Hippocampal formation (tissue), 2 donors: ENCODE measurements at regions not wholly inside any gene's neighbourhood (a gene's known extent, or its start where the extent isn't known, plus 50 kb on each side); places are given as distances from the start of the nearest gene placed in this dataset.
"Not testable (repeated sequence)": the region's sequence is repeated elsewhere in the genome, so short reads cannot be mapped to it uniquely, and the experiment has no call there.

Experiments
- DNase-seq, 2 donors: peaks; one replicate each; lab custom pipeline; 2025; lab: John Stamatoyannopoulos, UW

DNA sequence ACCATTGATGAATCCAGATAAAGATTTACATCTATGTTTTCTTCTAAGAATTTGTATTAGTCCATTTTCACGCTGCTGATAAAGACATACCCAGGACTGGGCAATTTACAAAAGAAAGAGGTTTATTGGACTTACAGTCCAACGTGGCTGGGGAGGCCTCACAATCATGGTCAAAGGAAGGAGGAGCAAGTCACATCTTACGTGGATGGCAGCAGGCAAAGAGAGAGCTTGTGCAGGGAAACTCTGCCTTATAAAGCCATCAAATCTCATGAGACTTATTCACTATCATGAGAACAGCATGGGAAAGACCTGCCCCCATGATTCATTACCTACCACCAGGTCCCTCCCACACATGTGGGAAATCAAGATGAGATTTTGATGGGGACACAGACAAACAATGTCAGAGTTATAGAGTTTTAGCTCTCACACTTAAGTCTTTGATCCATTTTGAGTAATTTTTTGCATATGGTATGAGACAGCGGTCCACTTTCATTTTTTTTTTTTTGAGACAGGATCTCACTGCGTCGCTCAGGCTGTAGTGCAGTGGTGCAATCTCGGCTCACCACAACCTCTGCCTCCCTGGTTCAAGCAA is 53.5 kb upstream of the JADE2 start:
- not testable (repeated sequence) for DNase-seq

DNA sequence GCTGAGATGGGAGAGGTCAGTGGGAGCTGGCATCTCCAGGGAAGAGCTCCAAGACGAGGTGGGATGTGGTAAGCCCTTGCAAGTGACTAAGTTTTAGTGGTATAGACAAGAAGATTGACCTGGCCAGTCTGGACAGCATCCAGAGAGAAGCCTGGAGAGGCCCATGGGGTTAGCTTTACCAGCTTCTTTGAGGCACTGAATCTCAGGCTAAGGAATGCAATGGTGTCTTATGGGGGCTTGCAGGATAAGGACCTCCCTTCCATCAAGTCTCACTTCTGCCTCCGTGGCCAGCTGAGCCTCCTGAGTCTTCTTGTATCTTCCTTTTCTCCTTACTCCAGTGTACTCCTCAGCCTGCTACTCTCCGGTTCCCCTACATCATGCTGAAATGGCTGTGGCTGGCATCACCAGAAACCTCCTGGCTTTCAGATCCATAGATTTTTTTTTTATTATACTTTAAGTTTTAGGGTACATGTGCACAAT is 56.5 kb upstream of the JADE2 start:
- no peak for DNase-seq

DNA sequence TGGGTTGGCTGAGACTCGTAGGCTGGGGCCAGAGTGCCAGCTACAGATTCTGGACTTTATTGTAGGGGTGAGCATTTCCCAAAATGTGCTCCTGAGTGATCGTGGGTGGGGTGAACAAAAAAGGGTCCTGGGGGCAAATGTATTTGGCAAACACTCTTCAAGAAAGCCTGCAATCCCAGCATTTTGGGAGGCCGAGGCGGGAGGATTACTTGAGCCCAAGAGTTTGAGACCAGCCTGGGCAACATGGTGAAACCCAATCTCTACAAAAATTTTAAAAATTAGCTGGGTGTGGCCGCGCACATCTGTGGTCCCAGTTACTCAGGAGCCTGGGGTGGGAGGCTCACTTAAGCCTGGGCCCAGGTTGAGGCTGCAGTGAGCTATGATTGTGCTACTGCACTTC is 55.5 kb upstream of the CDKN2AIPNL start:
- no peak for DNase-seq

DNA sequence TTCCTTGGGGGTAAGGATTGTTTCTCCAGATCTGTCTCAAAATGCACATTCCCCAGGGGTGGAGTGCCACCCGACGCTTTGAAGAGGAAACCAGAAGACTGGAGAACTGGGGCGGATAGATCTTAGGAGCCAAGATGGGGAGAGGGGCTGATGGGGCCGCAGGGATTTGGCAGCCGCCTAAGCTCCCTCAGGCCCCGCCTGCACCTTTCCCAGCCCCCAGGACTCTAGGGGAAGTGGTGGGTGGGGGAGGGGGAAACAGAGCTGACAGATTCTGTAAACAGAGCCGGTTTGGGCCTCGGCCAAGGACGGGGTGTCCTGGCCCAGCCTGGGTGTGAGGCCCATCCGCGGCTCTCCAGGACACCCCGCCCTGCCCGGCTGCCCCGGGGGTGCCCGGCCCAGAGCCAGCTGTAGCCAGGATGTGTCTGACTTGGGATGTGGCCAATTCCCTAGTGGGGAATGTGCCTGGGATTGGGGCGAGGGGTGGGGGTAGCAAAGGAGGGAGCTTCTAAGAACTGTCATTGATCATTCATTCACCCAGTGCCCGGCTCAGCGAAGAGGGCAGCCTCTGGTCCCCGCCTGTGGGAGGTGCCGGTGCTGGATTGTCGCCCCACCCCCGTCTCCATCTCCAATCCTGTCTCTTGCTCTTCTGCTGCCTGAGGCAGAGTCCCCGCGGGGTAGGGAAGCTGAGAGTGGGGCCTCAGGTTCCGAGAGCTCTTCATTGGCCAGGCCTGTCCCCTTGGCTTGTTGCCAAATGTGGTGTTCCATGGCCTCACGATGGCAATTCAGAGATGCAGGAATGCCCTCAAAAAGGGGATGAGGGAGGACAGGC is 54.8 kb upstream of the CDKN2AIPNL start:
- DNase-seq = peak; percentile 81 to 84

DNA sequence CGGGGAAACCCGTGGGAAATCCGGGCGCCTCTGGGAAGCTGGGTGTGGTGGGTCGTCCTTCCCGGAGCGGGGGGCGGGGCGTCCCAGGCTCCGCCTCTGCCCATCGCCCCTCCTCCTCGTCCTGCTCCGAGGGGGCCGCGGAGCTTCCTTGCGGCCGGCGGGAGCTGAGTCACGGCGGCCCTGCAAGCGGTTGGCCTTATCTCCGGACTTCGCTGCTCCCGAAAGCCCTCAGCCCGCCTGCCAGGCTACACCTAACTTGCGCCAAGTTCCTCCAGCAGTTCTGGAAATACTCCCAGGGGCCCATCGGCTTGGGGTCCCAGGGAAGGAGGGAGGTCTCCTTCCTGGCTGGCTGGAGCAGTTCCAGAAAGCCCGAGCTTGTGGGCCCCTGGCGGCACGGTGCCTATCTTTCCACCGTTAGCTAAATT is 54.1 kb upstream of the CDKN2AIPNL start:
- DNase-seq = peak; percentile 11 to 62

DNA sequence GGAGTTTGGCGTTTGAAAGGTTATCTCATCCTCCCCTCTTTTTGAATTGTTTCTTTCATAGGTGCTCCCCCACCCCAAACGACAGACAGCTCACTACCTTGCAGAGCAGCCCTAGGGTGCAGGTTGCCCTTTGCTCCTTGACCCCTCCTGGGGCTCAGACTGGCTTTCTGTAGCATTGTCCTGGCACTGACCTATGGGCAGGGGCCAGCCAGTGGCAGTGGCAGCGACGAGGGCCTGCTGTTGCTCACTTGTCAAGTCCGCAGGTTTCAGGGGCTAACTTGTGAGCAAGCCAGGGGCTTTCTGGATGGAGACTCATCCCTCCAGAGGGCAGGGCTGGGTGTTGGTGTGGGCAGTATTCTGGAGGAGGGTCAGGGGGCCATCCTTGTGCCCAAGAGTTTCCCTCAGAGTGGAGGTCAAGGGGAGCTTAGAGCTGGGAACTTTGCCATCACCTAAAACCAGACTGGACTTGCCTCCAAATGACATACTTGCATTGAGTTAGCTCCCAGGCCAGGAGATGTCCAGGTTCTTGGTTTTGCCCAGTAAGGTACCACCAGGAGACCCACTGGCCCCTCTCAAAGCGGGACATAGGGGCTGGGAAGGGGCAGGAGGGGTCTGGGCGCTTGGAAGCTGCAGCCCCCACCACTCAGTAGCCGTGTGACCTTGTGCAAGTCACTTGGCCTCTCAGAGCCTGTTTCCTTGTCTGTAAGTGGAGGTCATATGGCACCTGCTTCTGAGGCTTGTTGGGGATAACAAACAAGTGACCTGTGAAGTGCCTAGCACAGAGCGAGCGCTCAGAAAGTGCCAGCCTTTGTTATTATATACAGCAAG is 53.5 kb upstream of the CDKN2AIPNL start:
- no peak for DNase-seq

DNA sequence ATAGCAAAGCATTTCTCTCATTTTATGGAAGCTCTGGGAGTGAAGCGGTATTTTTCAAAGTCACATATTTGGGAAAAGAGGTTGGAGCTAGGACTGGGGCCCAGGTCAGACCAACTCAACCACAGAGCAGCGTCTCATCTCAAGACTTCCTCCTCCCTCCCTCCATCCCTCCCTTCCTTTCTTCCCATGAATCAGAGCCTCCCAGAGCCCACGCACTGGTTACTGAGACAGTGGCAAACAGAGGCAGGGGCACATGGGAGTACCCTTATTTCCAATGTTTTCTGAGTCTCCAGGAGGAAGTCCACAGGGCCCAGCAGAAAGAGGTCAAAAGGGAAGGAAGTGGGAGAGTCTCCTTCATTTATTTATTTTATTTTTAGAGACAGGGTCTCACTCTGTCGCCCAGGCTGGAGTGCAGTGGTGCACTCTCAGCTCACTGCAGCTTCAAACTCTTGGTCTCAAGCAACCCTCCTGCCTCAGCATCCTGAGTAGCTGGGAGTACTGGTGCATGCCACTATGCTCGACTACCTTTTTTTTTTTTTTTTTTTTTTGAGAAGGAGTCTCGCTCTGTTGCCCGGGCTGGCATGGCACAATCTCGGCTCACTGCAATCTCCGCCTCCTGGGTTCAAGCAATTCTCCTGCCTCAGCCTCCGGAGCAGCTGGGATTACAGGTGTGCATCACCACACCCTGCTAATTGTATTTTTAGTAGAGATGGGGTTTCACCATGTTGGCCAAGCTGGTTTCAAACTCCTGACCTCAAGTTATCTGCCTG is 52.5 kb upstream of the CDKN2AIPNL start:
- no peak for DNase-seq

DNA sequence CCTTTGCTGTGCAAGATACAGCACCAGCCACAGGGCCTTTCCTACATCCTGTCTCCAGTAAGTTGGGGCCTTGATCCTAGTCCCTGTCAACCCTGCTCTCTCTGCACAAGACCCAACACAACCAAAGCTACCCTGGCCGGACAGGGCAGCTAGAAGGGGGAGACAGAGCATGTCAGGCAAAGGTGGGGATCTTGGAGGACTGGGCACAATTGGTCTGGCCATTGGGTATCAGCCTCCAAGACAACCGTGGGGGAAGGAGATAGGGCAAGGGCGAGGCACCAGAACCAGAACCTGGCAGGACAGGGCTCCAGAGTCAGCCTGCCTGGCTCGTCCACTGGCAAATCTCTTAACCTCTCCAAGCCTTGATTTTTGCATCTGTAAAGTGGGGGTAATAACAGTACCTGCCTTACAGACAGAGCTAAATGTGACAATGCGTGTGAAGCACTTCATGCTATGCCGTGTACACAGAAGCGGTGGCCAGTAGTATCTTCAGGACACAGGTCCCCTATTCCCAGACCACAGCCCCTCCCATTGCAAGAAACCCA is 51.6 kb upstream of the CDKN2AIPNL start:
- DNase-seq = no peak

DNA sequence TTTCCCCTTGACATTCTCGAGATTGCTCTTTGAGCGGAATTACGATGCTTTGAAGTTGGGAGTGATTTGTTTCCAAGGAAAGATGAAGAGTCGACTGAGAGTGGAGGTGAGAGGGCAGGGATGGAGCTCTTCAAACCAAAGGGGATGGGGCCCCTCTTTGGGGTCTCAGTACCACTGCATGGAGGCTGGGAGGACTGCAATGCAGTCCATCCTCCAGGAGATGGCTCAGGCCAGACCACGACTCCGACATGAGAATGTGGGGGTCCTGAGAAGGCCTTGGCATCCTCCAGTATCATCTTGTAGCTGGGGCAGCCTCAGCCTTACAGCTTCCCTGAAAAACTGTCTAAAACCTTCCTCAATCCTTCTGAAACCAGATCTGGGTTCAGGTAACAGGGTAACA is 51.1 kb upstream of the CDKN2AIPNL start:
- DNase-seq = no peak

DNA sequence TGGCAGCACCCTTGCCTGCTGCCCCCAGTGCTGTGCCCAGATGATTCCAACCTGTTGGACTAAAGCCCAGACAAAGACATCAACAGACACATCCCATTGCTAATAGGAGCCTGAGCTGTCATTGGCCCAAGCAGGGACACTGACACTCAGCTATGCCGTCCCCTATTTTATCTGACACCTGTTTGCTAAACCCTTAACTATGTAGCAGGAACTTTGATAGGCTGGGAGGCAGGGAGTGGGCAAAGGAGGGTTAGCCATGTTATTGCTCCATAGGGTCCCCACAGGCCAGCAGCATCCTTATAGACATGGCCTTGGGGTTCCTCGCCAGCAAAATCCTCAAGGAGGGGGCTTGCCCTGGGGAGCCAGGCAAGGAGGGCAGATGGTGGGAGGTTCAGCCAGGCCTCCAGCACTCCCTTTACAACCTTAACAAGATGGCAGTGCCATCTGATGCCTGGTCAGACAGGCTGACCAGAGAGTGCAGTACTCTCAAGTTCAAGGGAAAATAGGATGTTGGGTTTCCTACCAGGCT is 50.4 kb upstream of the CDKN2AIPNL start:
- DNase-seq = no peak
